ENCODE measurements at regions not wholly inside any gene's neighbourhood (a gene's known extent, or its start where the extent isn't known, plus 50 kb on each side); places are given as distances from the start of the nearest gene placed in this dataset.

- no peaks in the 10 kb centered on the region for H3K36me3 ChIP-seq (ENCODE audit: control insufficient read depth, insufficient read depth, low read length)
- H3K27ac ChIP-seq (ENCODE audit: insufficient read depth, low read depth, low read length, poor library complexity, severe bottlenecking): no peak overlapping the region
- H3K27me3 ChIP-seq (ENCODE audit: control insufficient read depth, insufficient read depth, low read length, poor library complexity, severe bottlenecking): no peaks in the 10 kb centered on the region
- H3K4me3 ChIP-seq (ENCODE audit: insufficient read depth, low read depth, low read length): no peak overlapping the region
- H3K4me1 ChIP-seq (ENCODE audit: control insufficient read depth, insufficient read depth, low read length): no peaks in the 10 kb centered on the region
- no peaks in the 10 kb centered on the region for H3K9me3 ChIP-seq (ENCODE audit: control insufficient read depth, low read length)
- 89 to 92% methylated on average over 5 of the region's 5 CpGs for WGBS, 2 experiments
Observed at GRCh38 chr2:33958591-33958990, 359.5 kb upstream of the FAM98A start.

GRCh38 chr2:33949371-33949770 lies 350.3 kb upstream of the FAM98A start:
- Histone ChIP-seq H3K36me3 (ENCODE audit: control insufficient read depth, insufficient read depth, low read length) (no peaks in the 10 kb centered on the region), H3K9me3 (ENCODE audit: control insufficient read depth, low read length) (no peaks in the 10 kb centered on the region), H3K4me3 (ENCODE audit: insufficient read depth, low read depth, low read length) (no peak overlapping the region), H3K4me1 (ENCODE audit: control insufficient read depth, insufficient read depth, low read length) (no peaks in the 10 kb centered on the region), H3K27ac (ENCODE audit: insufficient read depth, low read depth, low read length, poor library complexity, severe bottlenecking) (no peak overlapping the region), H3K27me3 (ENCODE audit: control insufficient read depth, insufficient read depth, low read length, poor library complexity, severe bottlenecking) (no peaks in the 10 kb centered on the region)

DNA sequence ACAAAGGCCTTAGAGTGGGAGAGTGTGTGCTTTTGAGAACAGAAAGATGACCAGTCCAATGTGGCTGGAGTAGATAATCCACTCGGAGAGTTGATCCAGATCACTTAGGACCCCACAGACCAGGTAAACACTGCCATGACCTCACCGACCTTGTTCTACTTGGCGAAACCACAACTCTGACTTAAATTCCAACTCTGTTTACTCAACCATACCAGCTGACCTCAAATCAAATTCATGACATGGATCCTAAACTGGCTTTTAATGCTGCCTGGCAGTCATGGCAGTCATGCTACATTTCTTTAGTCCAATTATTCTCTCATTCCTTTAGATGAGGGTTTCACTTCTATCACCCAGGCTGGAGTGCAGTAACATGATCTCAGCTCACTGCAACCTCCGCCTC lies 347.1 kb upstream of the FAM98A start:
- no peaks in the 10 kb centered on the region for H3K36me3 ChIP-seq (ENCODE audit: control insufficient read depth, insufficient read depth, low read length)
- H3K27me3 ChIP-seq (ENCODE audit: control insufficient read depth, insufficient read depth, low read length, poor library complexity, severe bottlenecking): no peaks in the 10 kb centered on the region
- no peaks in the 10 kb centered on the region for H3K9me3 ChIP-seq (ENCODE audit: control insufficient read depth, low read length)
- WGBS, 2 experiments: 94 to 95% methylated on average over 4 of the region's 4 CpGs
- H3K27ac ChIP-seq (ENCODE audit: insufficient read depth, low read depth, low read length, poor library complexity, severe bottlenecking): no peak overlapping the region
- H3K4me3 ChIP-seq (ENCODE audit: insufficient read depth, low read depth, low read length): no peak overlapping the region
- H3K4me1 ChIP-seq (ENCODE audit: control insufficient read depth, insufficient read depth, low read length): no peaks in the 10 kb centered on the region

DNA sequence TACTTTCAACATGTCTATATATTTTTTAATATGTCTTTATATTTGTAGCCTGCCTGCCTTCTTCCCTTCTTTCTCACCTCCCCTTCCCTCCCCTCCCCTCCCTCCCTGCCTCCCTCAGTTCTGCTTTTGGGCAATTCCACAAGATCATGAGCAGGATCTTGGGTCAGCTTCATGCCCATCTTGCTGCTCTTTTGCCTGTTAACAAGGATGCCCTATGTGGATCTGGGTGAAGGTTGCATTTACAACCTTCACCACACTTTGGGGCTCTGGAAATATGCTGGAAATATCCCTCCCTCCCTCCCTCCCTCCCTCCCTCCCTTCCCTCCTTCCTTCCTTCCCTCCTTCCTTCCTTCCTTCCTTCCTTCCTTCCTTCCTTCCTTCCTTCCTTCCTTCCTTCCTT lies 334.1 kb upstream of the FAM98A start:
- Histone ChIP-seq H3K27me3 (ENCODE audit: control insufficient read depth, insufficient read depth, low read length, poor library complexity, severe bottlenecking) (no peaks in the 10 kb centered on the region), H3K36me3 (ENCODE audit: control insufficient read depth, insufficient read depth, low read length) (no peaks in the 10 kb centered on the region), H3K27ac (ENCODE audit: insufficient read depth, low read depth, low read length, poor library complexity, severe bottlenecking) (no peak overlapping the region), H3K4me1 (ENCODE audit: control insufficient read depth, insufficient read depth, low read length) (no peaks in the 10 kb centered on the region), H3K9me3 (ENCODE audit: control insufficient read depth, low read length) (no peaks in the 10 kb centered on the region), H3K4me3 (ENCODE audit: insufficient read depth, low read depth, low read length) (no peak overlapping the region)

- no peaks in the 10 kb centered on the region for H3K27me3 ChIP-seq (ENCODE audit: control insufficient read depth, insufficient read depth, low read length, poor library complexity, severe bottlenecking)
- WGBS, 2 experiments: 94 to 100% methylated on average over 3 of the region's 3 CpGs
Observed at GRCh38 chr2:33931164-33931563, 332.1 kb upstream of the FAM98A start.

GRCh38 chr2:33929467-33929866 lies 330.4 kb upstream of the FAM98A start:
- WGBS, 2 experiments: 93 to 100% methylated on average over 4 of the region's 4 CpGs
- Histone ChIP-seq H3K27ac (ENCODE audit: insufficient read depth, low read depth, low read length, poor library complexity, severe bottlenecking) (no peak overlapping the region), H3K36me3 (ENCODE audit: control insufficient read depth, insufficient read depth, low read length) (no peaks in the 10 kb centered on the region), H3K27me3 (ENCODE audit: control insufficient read depth, insufficient read depth, low read length, poor library complexity, severe bottlenecking) (no peaks in the 10 kb centered on the region), H3K9me3 (ENCODE audit: control insufficient read depth, low read length) (no peaks in the 10 kb centered on the region), H3K4me1 (ENCODE audit: control insufficient read depth, insufficient read depth, low read length) (no peaks in the 10 kb centered on the region), H3K4me3 (ENCODE audit: insufficient read depth, low read depth, low read length) (no peak overlapping the region)

More at GRCh38 chr2:33931164-33931563, 332.1 kb upstream of the FAM98A start:
- Histone ChIP-seq H3K4me3 (ENCODE audit: insufficient read depth, low read depth, low read length) (no peak overlapping the region), H3K9me3 (ENCODE audit: control insufficient read depth, low read length) (no peaks in the 10 kb centered on the region), H3K4me1 (ENCODE audit: control insufficient read depth, insufficient read depth, low read length) (no peaks in the 10 kb centered on the region), H3K36me3 (ENCODE audit: control insufficient read depth, insufficient read depth, low read length) (no peaks in the 10 kb centered on the region), H3K27ac (ENCODE audit: insufficient read depth, low read depth, low read length, poor library complexity, severe bottlenecking) (no peak overlapping the region)

DNA sequence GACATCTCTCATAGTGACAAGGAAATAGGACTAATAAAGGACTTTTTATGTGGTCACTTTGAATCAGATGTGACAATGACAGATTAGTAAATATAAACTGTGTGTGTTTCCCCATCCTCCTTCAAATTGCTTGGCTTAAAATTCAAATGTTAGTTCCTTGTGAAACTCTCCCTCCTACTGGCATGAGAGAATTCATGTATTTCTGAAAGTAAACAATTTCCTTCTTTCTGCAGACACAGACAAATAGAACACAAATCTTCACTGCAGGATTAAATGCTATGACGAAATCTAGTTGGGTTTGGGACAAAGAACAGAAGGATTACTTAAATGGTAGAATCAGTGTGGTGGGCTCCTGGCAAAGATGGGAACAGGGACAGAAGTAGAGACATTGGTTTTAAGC lies 328.7 kb upstream of the FAM98A start:
- Histone ChIP-seq H3K9me3 (ENCODE audit: control insufficient read depth, low read length) (no peaks in the 10 kb centered on the region), H3K4me3 (ENCODE audit: insufficient read depth, low read depth, low read length) (no peak overlapping the region), H3K4me1 (ENCODE audit: control insufficient read depth, insufficient read depth, low read length) (no peaks in the 10 kb centered on the region), H3K36me3 (ENCODE audit: control insufficient read depth, insufficient read depth, low read length) (no peaks in the 10 kb centered on the region), H3K27me3 (ENCODE audit: control insufficient read depth, insufficient read depth, low read length, poor library complexity, severe bottlenecking) (no peaks in the 10 kb centered on the region), H3K27ac (ENCODE audit: insufficient read depth, low read depth, low read length, poor library complexity, severe bottlenecking) (no peak overlapping the region)
- WGBS, 2 experiments: 93 to 96% methylated on average over 1 of the region's 1 CpG

DNA sequence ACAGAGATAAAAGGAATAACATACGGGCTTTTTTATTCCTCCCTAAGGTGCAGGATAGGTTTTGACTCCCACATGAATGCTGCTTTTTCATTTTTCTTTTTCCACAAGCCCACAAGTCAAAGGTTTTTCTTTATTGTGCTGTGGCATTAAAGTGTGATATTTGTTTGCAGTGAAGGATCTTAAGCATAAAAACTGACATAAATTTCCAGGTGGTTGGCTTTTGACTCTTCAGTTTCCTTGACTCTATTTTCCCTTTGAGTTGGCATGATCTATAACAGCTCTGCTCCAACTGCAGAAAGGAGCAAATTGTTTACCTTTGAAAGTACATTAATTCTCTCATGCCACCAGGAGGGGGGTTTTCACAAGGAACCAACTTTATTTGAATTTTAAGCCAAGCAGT lies 326.2 kb upstream of the FAM98A start:
- no peaks in the 10 kb centered on the region for H3K27me3 ChIP-seq (ENCODE audit: control insufficient read depth, insufficient read depth, low read length, poor library complexity, severe bottlenecking)

DNA sequence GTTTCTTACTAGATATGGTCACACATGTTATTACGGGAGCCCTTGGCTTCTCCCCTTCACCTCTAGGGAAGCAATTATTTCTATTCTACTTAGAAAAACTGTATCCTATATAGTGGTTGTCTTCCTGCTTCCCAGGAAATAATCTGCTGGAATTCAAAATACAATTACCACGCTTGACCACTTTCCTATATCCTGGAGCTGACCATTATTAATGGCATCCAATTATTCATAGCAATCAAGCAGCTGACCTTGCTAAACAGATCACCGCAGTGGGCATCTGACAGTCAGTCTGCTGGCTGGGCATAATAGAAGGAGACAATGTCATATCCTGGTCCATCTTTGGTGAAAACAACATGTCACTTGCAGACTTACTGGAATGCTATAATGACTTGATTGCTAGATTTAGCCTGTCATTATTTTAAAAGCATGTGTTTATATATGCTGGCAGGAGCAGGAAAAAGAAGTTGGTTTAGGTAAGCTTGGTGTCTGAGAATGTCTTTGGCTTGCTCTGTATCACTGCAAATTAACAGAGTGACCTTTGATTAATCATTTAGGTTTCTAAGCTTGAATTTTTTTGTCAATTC lies 325.6 kb upstream of the FAM98A start:
- no peaks in the 10 kb centered on the region for H3K36me3 ChIP-seq (ENCODE audit: control insufficient read depth, insufficient read depth, low read length)
- H3K4me3 ChIP-seq (ENCODE audit: insufficient read depth, low read depth, low read length): no peak overlapping the region
- no peak overlapping the region for H3K27ac ChIP-seq (ENCODE audit: insufficient read depth, low read depth, low read length, poor library complexity, severe bottlenecking)
- H3K27me3 ChIP-seq (ENCODE audit: control insufficient read depth, insufficient read depth, low read length, poor library complexity, severe bottlenecking): no peaks in the 10 kb centered on the region
- WGBS, 2 experiments: 79 to 80% methylated on average over 3 of the region's 3 CpGs
- H3K9me3 ChIP-seq (ENCODE audit: control insufficient read depth, low read length): no peaks in the 10 kb centered on the region
- H3K4me1 ChIP-seq (ENCODE audit: control insufficient read depth, insufficient read depth, low read length): no peaks in the 10 kb centered on the region

More for the DNA sequence above, 326.2 kb upstream of the FAM98A start:
- H3K4me3 ChIP-seq (ENCODE audit: insufficient read depth, low read depth, low read length): no peak overlapping the region
- H3K27ac ChIP-seq (ENCODE audit: insufficient read depth, low read depth, low read length, poor library complexity, severe bottlenecking): no peak overlapping the region
- H3K9me3 ChIP-seq (ENCODE audit: control insufficient read depth, low read length): no peaks in the 10 kb centered on the region
- no peaks in the 10 kb centered on the region for H3K36me3 ChIP-seq (ENCODE audit: control insufficient read depth, insufficient read depth, low read length)
- 84 to 93% methylated on average over 1 of the region's 1 CpG for WGBS, 2 experiments
- H3K4me1 ChIP-seq (ENCODE audit: control insufficient read depth, insufficient read depth, low read length): no peaks in the 10 kb centered on the region

- no peaks in the 10 kb centered on the region for H3K36me3 ChIP-seq (ENCODE audit: control insufficient read depth, insufficient read depth, low read length)
- no peaks in the 10 kb centered on the region for H3K27me3 ChIP-seq (ENCODE audit: control insufficient read depth, insufficient read depth, low read length, poor library complexity, severe bottlenecking)
- no peak overlapping the region for H3K4me3 ChIP-seq (ENCODE audit: insufficient read depth, low read depth, low read length)
- H3K9me3 ChIP-seq (ENCODE audit: control insufficient read depth, low read length): no peaks in the 10 kb centered on the region
- no peaks in the 10 kb centered on the region for H3K4me1 ChIP-seq (ENCODE audit: control insufficient read depth, insufficient read depth, low read length)
- H3K27ac ChIP-seq (ENCODE audit: insufficient read depth, low read depth, low read length, poor library complexity, severe bottlenecking): no peak overlapping the region
- WGBS, 2 experiments: 87 to 92% methylated on average over 4 of the region's 4 CpGs
Observed at GRCh38 chr2:33917252-33917651, 318.2 kb upstream of the FAM98A start.

DNA sequence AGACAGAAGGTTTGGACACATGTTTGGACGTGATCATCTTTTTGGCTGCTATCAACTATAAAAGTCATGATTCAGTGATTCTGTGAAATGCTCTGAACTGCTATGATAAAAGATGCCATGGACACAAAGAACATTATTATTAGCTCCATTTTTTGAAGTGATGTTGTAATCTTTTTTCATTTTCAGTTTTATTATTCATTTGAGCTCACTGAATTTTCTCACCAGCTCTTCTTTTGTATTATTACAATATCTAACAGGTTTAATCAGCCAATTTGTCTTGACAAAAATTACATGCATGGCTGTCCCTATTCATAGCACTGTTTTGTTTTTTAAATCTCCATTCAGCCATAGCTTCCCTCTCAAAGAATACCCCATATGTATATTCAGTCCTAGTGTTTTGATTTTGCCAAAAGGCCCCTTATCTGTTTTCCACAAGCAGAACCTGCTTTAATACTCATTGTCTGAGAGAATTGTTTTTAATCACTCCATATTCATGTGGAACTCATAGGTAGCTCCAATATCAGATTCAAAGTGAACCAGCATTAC lies 314.0 kb upstream of the FAM98A start:
- Histone ChIP-seq H3K9me3 (ENCODE audit: control insufficient read depth, low read length) (no peaks in the 10 kb centered on the region), H3K36me3 (ENCODE audit: control insufficient read depth, insufficient read depth, low read length) (no peaks in the 10 kb centered on the region), H3K4me3 (ENCODE audit: insufficient read depth, low read depth, low read length) (no peak overlapping the region), H3K4me1 (ENCODE audit: control insufficient read depth, insufficient read depth, low read length) (no peaks in the 10 kb centered on the region), H3K27ac (ENCODE audit: insufficient read depth, low read depth, low read length, poor library complexity, severe bottlenecking) (no peak overlapping the region), H3K27me3 (ENCODE audit: control insufficient read depth, insufficient read depth, low read length, poor library complexity, severe bottlenecking) (no peaks in the 10 kb centered on the region)
- 77 to 93% methylated on average over 1 of the region's 1 CpG for WGBS, 2 experiments

Measured in ectodermal cell (in vitro differentiated cells).